ENCODE measurements at regions not wholly inside any gene's neighbourhood (a gene's known extent, or its start where the extent isn't known, plus 50 kb on each side); places are given as distances from the start of the nearest gene placed in this dataset.

- DNase-seq = no peak
Observed at GRCh38 chr2:11050565-11050964, 104.7 kb upstream of the SLC66A3 start.

GRCh38 chr2:11051280-11051679 is 104.0 kb upstream of the SLC66A3 start:
- DNase-seq = no peak

- DNase-seq = no peak
Observed at GRCh38 chr2:11053546-11053945, 101.7 kb upstream of the SLC66A3 start.

- DNase-seq = no peak
Observed at GRCh38 chr2:11054783-11055678, 100.2 kb upstream of the SLC66A3 start.

GRCh38 chr2:11055679-11056215 is 99.5 kb upstream of the SLC66A3 start:
- peak in 1 of 2 experiments; percentile 16 for DNase-seq

- DNase-seq = peak; percentile 63 to 77
Observed at GRCh38 chr2:11056614-11057013, 98.7 kb upstream of the SLC66A3 start.

- peak in 1 of 2 experiments; percentile 38 for DNase-seq
Observed at GRCh38 chr2:11057031-11057430, 98.2 kb upstream of the SLC66A3 start.

GRCh38 chr2:11058129-11058528 is 97.1 kb upstream of the SLC66A3 start:
- no peak for DNase-seq

GRCh38 chr2:11060376-11061169 is 94.7 kb upstream of the SLC66A3 start:
- DNase-seq = no peak

GRCh38 chr2:11065833-11066485 is 89.3 kb upstream of the SLC66A3 start:
- no peak for DNase-seq

GRCh38 chr2:11067221-11068078 is 87.8 kb upstream of the SLC66A3 start:
- no peak for DNase-seq

GRCh38 chr2:11068079-11068741 is 87.1 kb upstream of the SLC66A3 start:
- peak in 1 of 2 experiments; percentile 43 for DNase-seq

- no peak for DNase-seq
Observed at GRCh38 chr2:11068856-11069526, 86.3 kb upstream of the SLC66A3 start.

GRCh38 chr2:11069566-11070185 is 85.6 kb upstream of the SLC66A3 start:
- DNase-seq = no peak

GRCh38 chr2:11071211-11071610 is 84.1 kb upstream of the SLC66A3 start:
- no peak for DNase-seq

GRCh38 chr2:11071939-11072338 is 83.3 kb upstream of the SLC66A3 start:
- no peak for DNase-seq

GRCh38 chr2:11072550-11072949 is 82.7 kb upstream of the SLC66A3 start:
- DNase-seq = no peak

GRCh38 chr2:11073251-11073650 is 82.0 kb upstream of the SLC66A3 start:
- DNase-seq = peak; percentile 26 to 69

GRCh38 chr2:11073776-11074175 is 81.5 kb upstream of the SLC66A3 start:
- DNase-seq = no peak

GRCh38 chr2:11074246-11074820 is 80.9 kb upstream of the SLC66A3 start:
- DNase-seq = peak; percentile 34 to 68
